ENCODE measurements at regions not wholly inside any gene's neighbourhood (a gene's known extent, or its start where the extent isn't known, plus 50 kb on each side); places are given as distances from the start of the nearest gene placed in this dataset.

DNA sequence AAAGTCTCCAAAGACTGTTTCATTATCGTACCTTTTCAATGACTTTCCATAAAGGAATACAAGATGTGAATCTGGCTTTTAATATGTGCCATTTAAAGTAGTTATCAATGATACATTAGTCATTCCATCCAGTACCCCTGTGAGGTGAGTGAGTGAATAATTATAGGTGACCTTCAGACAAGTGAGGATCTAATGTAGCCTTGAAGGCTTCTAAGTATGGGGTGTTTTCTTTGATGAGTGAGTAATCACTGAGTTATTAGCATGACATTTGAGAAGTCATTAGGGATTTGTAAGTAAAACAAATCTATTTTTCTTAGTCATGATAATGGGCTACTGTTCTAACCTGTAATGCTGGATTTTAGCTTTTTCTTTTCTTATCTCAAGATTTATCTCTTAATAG lies 831.4 kb downstream of the ADGRL2 start:
- TF ChIP-seq, protein P1, sequence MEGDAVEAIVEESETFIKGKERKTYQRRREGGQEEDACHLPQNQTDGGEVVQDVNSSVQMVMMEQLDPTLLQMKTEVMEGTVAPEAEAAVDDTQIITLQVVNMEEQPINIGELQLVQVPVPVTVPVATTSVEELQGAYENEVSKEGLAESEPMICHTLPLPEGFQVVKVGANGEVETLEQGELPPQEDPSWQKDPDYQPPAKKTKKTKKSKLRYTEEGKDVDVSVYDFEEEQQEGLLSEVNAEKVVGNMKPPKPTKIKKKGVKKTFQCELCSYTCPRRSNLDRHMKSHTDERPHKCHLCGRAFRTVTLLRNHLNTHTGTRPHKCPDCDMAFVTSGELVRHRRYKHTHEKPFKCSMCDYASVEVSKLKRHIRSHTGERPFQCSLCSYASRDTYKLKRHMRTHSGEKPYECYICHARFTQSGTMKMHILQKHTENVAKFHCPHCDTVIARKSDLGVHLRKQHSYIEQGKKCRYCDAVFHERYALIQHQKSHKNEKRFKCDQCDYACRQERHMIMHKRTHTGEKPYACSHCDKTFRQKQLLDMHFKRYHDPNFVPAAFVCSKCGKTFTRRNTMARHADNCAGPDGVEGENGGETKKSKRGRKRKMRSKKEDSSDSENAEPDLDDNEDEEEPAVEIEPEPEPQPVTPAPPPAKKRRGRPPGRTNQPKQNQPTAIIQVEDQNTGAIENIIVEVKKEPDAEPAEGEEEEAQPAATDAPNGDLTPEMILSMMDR (conservative IDR thresholded peaks at IDR 0.05; ENCODE audit: low read depth, low read length), result no peak
- no peak for TF ChIP-seq MXI1 (IDR thresholded peaks at IDR 0.05; ENCODE audit: borderline replicate concordance, low read depth, low read length)
- TF ChIP-seq RFX5 (IDR thresholded peaks at IDR 0.05; ENCODE audit: low read depth, low read length), result no peak
- TF ChIP-seq POLR2A (IDR thresholded peaks at IDR 0.05; ENCODE audit: low read depth, low read length), result no peak
- TF ChIP-seq BHLHE40 (IDR thresholded peaks at IDR 0.05; ENCODE audit: low read depth, low read length), result no peak
- TF ChIP-seq RAD21 (IDR thresholded peaks at IDR 0.05; ENCODE audit: low read length), result no peak
- TF ChIP-seq, protein P2, sequence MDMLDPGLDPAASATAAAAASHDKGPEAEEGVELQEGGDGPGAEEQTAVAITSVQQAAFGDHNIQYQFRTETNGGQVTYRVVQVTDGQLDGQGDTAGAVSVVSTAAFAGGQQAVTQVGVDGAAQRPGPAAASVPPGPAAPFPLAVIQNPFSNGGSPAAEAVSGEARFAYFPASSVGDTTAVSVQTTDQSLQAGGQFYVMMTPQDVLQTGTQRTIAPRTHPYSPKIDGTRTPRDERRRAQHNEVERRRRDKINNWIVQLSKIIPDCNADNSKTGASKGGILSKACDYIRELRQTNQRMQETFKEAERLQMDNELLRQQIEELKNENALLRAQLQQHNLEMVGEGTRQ (IDR thresholded peaks at IDR 0.05; ENCODE audit: low read depth, low read length), result no peak
- no peak for TF ChIP-seq CEBPB (IDR thresholded peaks at IDR 0.05; ENCODE audit: low read depth, low read length)
- TF ChIP-seq ELK1 (IDR thresholded peaks at IDR 0.05; ENCODE audit: borderline replicate concordance, low read depth, low read length), result no peak
- no peak for TF ChIP-seq NFE2L2 (IDR thresholded peaks at IDR 0.05; ENCODE audit: low read depth, low read length)
- no peak for TF ChIP-seq FOS (IDR thresholded peaks at IDR 0.05; ENCODE audit: low read depth, low read length)
- no peak for TF ChIP-seq MAZ (IDR thresholded peaks at IDR 0.05; ENCODE audit: borderline replicate concordance, low read depth, low read length)
